ENCODE measurements at regions not wholly inside any gene's neighbourhood (a gene's known extent, or its start where the extent isn't known, plus 50 kb on each side); places are given as distances from the start of the nearest gene placed in this dataset.

- TF ChIP-seq EZH2 (IDR thresholded peaks at IDR 0.05; ENCODE audit: low read length, unreplicated experiment) (no peak), CTCF (conservative IDR thresholded peaks at IDR 0.05; ENCODE audit: low read depth, low read length) (no peak), EZH2phosphoT487 (IDR thresholded peaks at IDR 0.05; ENCODE audit: borderline replicate concordance, low read length) (no peak)
Observed at GRCh38 chr2:187803816-187804215, 249.6 kb upstream of the TFPI start.

All from PC-3 (cell line).